ENCODE measurements at regions not wholly inside any gene's neighbourhood (a gene's known extent, or its start where the extent isn't known, plus 50 kb on each side); places are given as distances from the start of the nearest gene placed in this dataset.

- no peak overlapping the region for H3K23ac ChIP-seq (ENCODE audit: low read length)
- no peak overlapping the region for H4K91ac ChIP-seq (ENCODE audit: low read depth, low read length)
- peak overlapping the region; percentile 40 for H3K14ac ChIP-seq (ENCODE audit: low read length)
- H2AK5ac ChIP-seq (ENCODE audit: low read length), result no peak overlapping the region
- peak overlapping the region; percentile 3 for H2BK12ac ChIP-seq (ENCODE audit: low read length)
- no peak overlapping the region for H3K4me2 ChIP-seq (ENCODE audit: low read length)
- no peak overlapping the region for H2BK5ac ChIP-seq (ENCODE audit: low read depth, low read length, poor library complexity)
- H4K12ac ChIP-seq (ENCODE audit: low read depth, low read length), result no peak overlapping the region
- peaks cover 6 to 17% of the 10 kb centered on the region in 2 experiments for H3K4me1 ChIP-seq (ENCODE audit: control insufficient read depth in 1 of 2, insufficient read depth in 2 of 2, low read length in 2 of 2)
- H2AFZ ChIP-seq (ENCODE audit: insufficient read depth, low read length, poor library complexity), result no peak overlapping the region
- no peak overlapping the region for H4K8ac ChIP-seq (ENCODE audit: low read depth, low read length)
- H3K79me1 ChIP-seq (ENCODE audit: low read length), result peaks cover 4% of the 10 kb centered on the region
- H3K27me3 ChIP-seq (ENCODE audit: insufficient read depth, low read length), result no peaks in the 10 kb centered on the region
- H3K27ac ChIP-seq (ENCODE audit: low read depth, low read length), result peak overlapping the region; percentile 31
- no peak overlapping the region for H3K4me3 ChIP-seq (ENCODE audit: low read depth, low read length)
- no peak overlapping the region for H3K18ac ChIP-seq (ENCODE audit: low read length)
- peak overlapping the region; percentile 13 for H2BK120ac ChIP-seq (ENCODE audit: insufficient read depth, low read length, poor library complexity)
- H3K36me3 ChIP-seq (ENCODE audit: control insufficient read depth in 1 of 2, insufficient read depth in 2 of 2, low read length in 2 of 2), result no peaks in the 10 kb centered on the region
- no peak for DNase-seq
- H3K4ac ChIP-seq (ENCODE audit: low read depth, low read length), result no peak overlapping the region
- H3K9ac ChIP-seq (ENCODE audit: low read length), result no peak overlapping the region
- H3K79me2 ChIP-seq (ENCODE audit: control insufficient read depth, insufficient read depth, low read length, poor library complexity), result no peaks in the 10 kb centered on the region
- peaks cover 4% of the 10 kb centered on the region for H3K9me3 ChIP-seq (ENCODE audit: insufficient read depth, low read depth, low read length)
- WGBS (ENCODE audit: extremely low coverage, insufficient coverage, insufficient read length), result no CpG with 5 or more reads among the region's 4 CpGs
Observed at GRCh38 chr3:177824841-177825240, 627.6 kb upstream of the TBL1XR1 start.

DNA sequence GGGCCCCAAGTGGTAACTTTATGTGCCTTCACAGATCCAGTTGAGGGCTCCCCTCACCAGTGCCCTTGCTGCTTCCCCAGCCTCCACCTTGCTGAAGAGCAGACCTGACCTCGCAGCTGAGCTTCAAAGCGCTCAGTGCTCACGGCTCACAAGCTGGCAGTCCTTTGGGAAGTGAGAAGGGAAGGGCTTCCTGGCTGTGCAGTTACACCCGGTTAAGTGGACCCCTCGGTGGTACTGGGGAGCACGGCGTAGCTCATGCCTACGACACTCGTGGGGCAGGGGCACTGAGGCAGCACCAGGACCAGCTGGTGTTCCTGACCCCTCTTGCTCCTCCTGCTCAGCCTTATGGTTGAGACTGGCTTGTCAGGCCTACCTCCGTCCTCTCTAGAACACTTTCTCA lies 629.0 kb upstream of the TBL1XR1 start:
- no CpG with 5 or more reads among the region's 10 CpGs for WGBS (ENCODE audit: extremely low coverage, insufficient coverage, insufficient read length)
- no peak overlapping the region for H3K14ac ChIP-seq (ENCODE audit: low read length)
- peak overlapping the region; percentile 8 for H3K18ac ChIP-seq (ENCODE audit: low read length)

DNA sequence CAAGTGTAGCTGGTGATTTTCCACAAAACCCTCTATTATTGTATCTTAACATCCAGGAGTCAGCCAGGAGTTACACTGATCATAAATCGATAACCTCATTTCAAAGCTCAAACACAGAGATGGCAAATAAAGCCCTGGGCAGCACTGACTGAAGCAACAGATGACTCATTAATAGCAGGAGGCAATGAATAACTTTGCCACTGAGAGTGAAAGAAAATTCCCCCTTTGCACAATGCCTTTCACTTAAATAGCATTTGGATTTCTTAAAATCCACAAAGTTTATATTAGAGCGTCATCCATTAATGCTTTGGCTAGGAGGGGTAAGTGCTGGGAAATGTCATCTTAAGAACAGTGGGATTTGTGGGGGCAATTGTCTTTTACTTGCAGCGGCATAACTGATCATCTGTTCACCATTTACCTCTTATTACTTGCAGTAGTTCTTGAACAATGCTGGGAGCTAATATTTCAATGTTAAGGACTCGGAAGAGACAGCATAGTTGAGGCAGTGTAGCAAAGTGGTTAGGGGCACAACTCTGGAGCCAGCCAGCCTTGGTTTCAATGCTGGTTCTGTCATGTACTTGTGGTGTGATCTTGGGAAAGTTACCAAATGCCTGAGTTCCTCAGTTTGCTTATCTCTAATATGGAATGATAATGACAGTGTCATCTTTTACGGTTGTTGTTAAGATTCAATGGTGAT lies 630.4 kb upstream of the TBL1XR1 start:
- H4K91ac ChIP-seq (ENCODE audit: low read depth, low read length), result peak overlapping the region; percentile 10

More for the DNA sequence above, 629.0 kb upstream of the TBL1XR1 start:
- peaks cover 6 to 17% of the 10 kb centered on the region in 2 experiments for H3K4me1 ChIP-seq (ENCODE audit: control insufficient read depth in 1 of 2, insufficient read depth in 2 of 2, low read length in 2 of 2)
- peaks cover 4% of the 10 kb centered on the region for H3K9me3 ChIP-seq (ENCODE audit: insufficient read depth, low read depth, low read length)
- H2AK5ac ChIP-seq (ENCODE audit: low read length), result peak overlapping the region; percentile 92
- H2BK5ac ChIP-seq (ENCODE audit: low read depth, low read length, poor library complexity), result no peak overlapping the region
- H3K36me3 ChIP-seq (ENCODE audit: control insufficient read depth in 1 of 2, insufficient read depth in 2 of 2, low read length in 2 of 2), result no peaks in the 10 kb centered on the region
- H4K91ac ChIP-seq (ENCODE audit: low read depth, low read length), result peak overlapping the region; percentile 16
- peaks cover 4% of the 10 kb centered on the region for H3K79me1 ChIP-seq (ENCODE audit: low read length)
- H3K27me3 ChIP-seq (ENCODE audit: insufficient read depth, low read length), result no peaks in the 10 kb centered on the region
- H2BK12ac ChIP-seq (ENCODE audit: low read length), result peak overlapping the region; percentile 91
- no peak overlapping the region for H4K8ac ChIP-seq (ENCODE audit: low read depth, low read length)
- H2BK120ac ChIP-seq (ENCODE audit: insufficient read depth, low read length, poor library complexity), result peak overlapping the region; percentile 1
- DNase-seq, result no peak
- H3K79me2 ChIP-seq (ENCODE audit: control insufficient read depth, insufficient read depth, low read length, poor library complexity), result no peaks in the 10 kb centered on the region
- H3K4me2 ChIP-seq (ENCODE audit: low read length), result no peak overlapping the region
- peak overlapping the region; percentile 3 for H3K4me3 ChIP-seq (ENCODE audit: low read depth, low read length)
- H3K4ac ChIP-seq (ENCODE audit: low read depth, low read length), result no peak overlapping the region
- H3K27ac ChIP-seq (ENCODE audit: low read depth, low read length), result no peak overlapping the region
- no peak overlapping the region for H3K23ac ChIP-seq (ENCODE audit: low read length)
- H4K12ac ChIP-seq (ENCODE audit: low read depth, low read length), result no peak overlapping the region
- H2AFZ ChIP-seq (ENCODE audit: insufficient read depth, low read length, poor library complexity), result no peak overlapping the region
- no peak overlapping the region for H3K9ac ChIP-seq (ENCODE audit: low read length)

DNA sequence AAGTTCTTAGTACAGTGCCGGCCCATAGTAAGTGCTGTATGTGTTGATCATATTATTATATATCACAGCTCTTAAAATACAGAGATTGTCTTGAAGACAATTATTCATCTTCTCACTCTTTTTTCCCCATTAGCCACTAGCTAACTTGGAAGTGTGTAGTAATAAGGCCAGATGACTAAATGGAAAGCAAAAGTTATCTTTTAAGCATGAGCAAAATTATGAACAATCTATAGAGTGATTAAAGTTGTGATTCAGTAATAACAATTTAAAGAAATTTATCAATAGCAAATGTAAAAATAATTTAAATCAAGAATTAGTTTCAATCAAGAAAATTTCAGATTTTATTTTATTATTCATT lies 630.9 kb upstream of the TBL1XR1 start:
- no peak overlapping the region for H2BK120ac ChIP-seq (ENCODE audit: insufficient read depth, low read length, poor library complexity)
- no peak overlapping the region for H2BK12ac ChIP-seq (ENCODE audit: low read length)
- H3K4me3 ChIP-seq (ENCODE audit: low read depth, low read length), result no peak overlapping the region
- no peak overlapping the region for H3K9ac ChIP-seq (ENCODE audit: low read length)
- H3K23ac ChIP-seq (ENCODE audit: low read length), result no peak overlapping the region
- no peak overlapping the region for H3K14ac ChIP-seq (ENCODE audit: low read length)
- H3K18ac ChIP-seq (ENCODE audit: low read length), result no peak overlapping the region
- H2AFZ ChIP-seq (ENCODE audit: insufficient read depth, low read length, poor library complexity), result no peak overlapping the region
- H3K79me2 ChIP-seq (ENCODE audit: control insufficient read depth, insufficient read depth, low read length, poor library complexity), result no peaks in the 10 kb centered on the region
- H4K91ac ChIP-seq (ENCODE audit: low read depth, low read length), result no peak overlapping the region
- no peaks in the 10 kb centered on the region for H3K27me3 ChIP-seq (ENCODE audit: insufficient read depth, low read length)
- no peak overlapping the region for H3K4me2 ChIP-seq (ENCODE audit: low read length)
- no peak overlapping the region for H4K8ac ChIP-seq (ENCODE audit: low read depth, low read length)
- H3K36me3 ChIP-seq (ENCODE audit: control insufficient read depth in 1 of 2, insufficient read depth in 2 of 2, low read length in 2 of 2), result no peaks in the 10 kb centered on the region
- H3K79me1 ChIP-seq (ENCODE audit: low read length), result peaks cover 4% of the 10 kb centered on the region
- H3K4ac ChIP-seq (ENCODE audit: low read depth, low read length), result no peak overlapping the region
- H2AK5ac ChIP-seq (ENCODE audit: low read length), result no peak overlapping the region
- no peak for DNase-seq
- no CpG with 5 or more reads among the region's 1 CpG for WGBS (ENCODE audit: extremely low coverage, insufficient coverage, insufficient read length)
- H3K4me1 ChIP-seq (ENCODE audit: control insufficient read depth in 1 of 2, insufficient read depth in 2 of 2, low read length in 2 of 2), result peaks cover 6 to 19% of the 10 kb centered on the region in 2 experiments
- H2BK5ac ChIP-seq (ENCODE audit: low read depth, low read length, poor library complexity), result no peak overlapping the region
- H3K27ac ChIP-seq (ENCODE audit: low read depth, low read length), result no peak overlapping the region
- peaks cover 4% of the 10 kb centered on the region for H3K9me3 ChIP-seq (ENCODE audit: insufficient read depth, low read depth, low read length)
- H4K12ac ChIP-seq (ENCODE audit: low read depth, low read length), result no peak overlapping the region

More for the DNA sequence above, 630.4 kb upstream of the TBL1XR1 start:
- Histone ChIP-seq H2AK5ac (ENCODE audit: low read length) (no peak overlapping the region), H3K14ac (ENCODE audit: low read length) (no peak overlapping the region), H3K4me1 (ENCODE audit: control insufficient read depth in 1 of 2, insufficient read depth in 2 of 2, low read length in 2 of 2) (peaks cover 6 to 19% of the 10 kb centered on the region in 2 experiments), H3K79me2 (ENCODE audit: control insufficient read depth, insufficient read depth, low read length, poor library complexity) (no peaks in the 10 kb centered on the region), H3K9me3 (ENCODE audit: insufficient read depth, low read depth, low read length) (peaks cover 4% of the 10 kb centered on the region), H3K27ac (ENCODE audit: low read depth, low read length) (no peak overlapping the region), H2BK120ac (ENCODE audit: insufficient read depth, low read length, poor library complexity) (no peak overlapping the region), H3K18ac (ENCODE audit: low read length) (no peak overlapping the region), H3K4me3 (ENCODE audit: low read depth, low read length) (no peak overlapping the region), H2AFZ (ENCODE audit: insufficient read depth, low read length, poor library complexity) (no peak overlapping the region), H4K8ac (ENCODE audit: low read depth, low read length) (peak overlapping the region; percentile 21), H3K9ac (ENCODE audit: low read length) (no peak overlapping the region), H3K79me1 (ENCODE audit: low read length) (peaks cover 4% of the 10 kb centered on the region), H2BK12ac (ENCODE audit: low read length) (no peak overlapping the region), H3K23ac (ENCODE audit: low read length) (no peak overlapping the region), H3K27me3 (ENCODE audit: insufficient read depth, low read length) (no peaks in the 10 kb centered on the region), H2BK5ac (ENCODE audit: low read depth, low read length, poor library complexity) (no peak overlapping the region), H4K12ac (ENCODE audit: low read depth, low read length) (no peak overlapping the region), H3K36me3 (ENCODE audit: control insufficient read depth in 1 of 2, insufficient read depth in 2 of 2, low read length in 2 of 2) (no peaks in the 10 kb centered on the region), H3K4ac (ENCODE audit: low read depth, low read length) (no peak overlapping the region), H3K4me2 (ENCODE audit: low read length) (no peak overlapping the region)
- WGBS (ENCODE audit: extremely low coverage, insufficient coverage, insufficient read length), result no CpG with 5 or more reads among the region's 5 CpGs
- peak; percentile 70 to 92 for DNase-seq

Measured in trophoblast cell (in vitro differentiated cells and primary cell).